HL-60 (cell line): ENCODE measurements at regions not wholly inside any gene's neighbourhood (a gene's known extent, or its start where the extent isn't known, plus 50 kb on each side); places are given as distances from the start of the nearest gene placed in this dataset.

Experiments used
- CTCF ChIP-seq: IDR thresholded peaks from one replicate; pipeline ENCODE4 v1.5.1; 2011; ENCODE audit warnings: low read length, control low read depth, inconsistent platforms; ENCODE audit not compliant: insufficient read depth
- GABPA ChIP-seq: IDR thresholded peaks from 2 replicates; pipeline ENCODE4 v1.6.1; 2012; ENCODE audit warnings: low read depth
- POLR2AphosphoS5 ChIP-seq: IDR thresholded peaks from 2 replicates; pipeline ENCODE4 v1.6.1; 2012; ENCODE audit warnings: low read depth
- REST ChIP-seq: IDR thresholded peaks from 2 replicates; pipeline ENCODE4 v1.6.1; 2012; ENCODE audit warnings: low read depth; ENCODE audit not compliant: insufficient replicate concordance
- SPI1 ChIP-seq: IDR thresholded peaks from 2 replicates; pipeline ENCODE4 v1.6.1; 2012; ENCODE audit warnings: low read depth, mild to moderate bottlenecking, borderline replicate concordance

GRCh38 chr5:38758774-38759600 lies 86.8 kb upstream of the OSMR start:
- TF ChIP-seq POLR2AphosphoS5 (no peak), CTCF (no peak), GABPA (no peak), REST (no peak), SPI1 (no peak)
